Glomerular endothelial cell (primary cell): ENCODE measurements at regions not wholly inside any gene's neighbourhood (a gene's known extent, or its start where the extent isn't known, plus 50 kb on each side); places are given as distances from the start of the nearest gene placed in this dataset.
"Not testable (repeated sequence)": the region's sequence is repeated elsewhere in the genome, so short reads cannot be mapped to it uniquely, and the experiment has no call there.

Source experiments
- DNase-seq: peaks from one replicate; pipeline ENCODE4 v3.0.0-alpha.2; 2011; ENCODE audit warnings: low read depth, low spot score; ENCODE audit errors: extremely low read depth

- DNase-seq, result no peak
These were observed 427.4 kb upstream of the NECTIN3 start for GRCh38 chr3:110644203-110644602.

GRCh38 chr3:110646055-110646454 lies 425.6 kb upstream of the NECTIN3 start:
- DNase-seq, result no peak

GRCh38 chr3:110646496-110646895 lies 425.1 kb upstream of the NECTIN3 start:
- no peak for DNase-seq

- DNase-seq, result no peak
These were observed 424.0 kb upstream of the NECTIN3 start for GRCh38 chr3:110647586-110647985.

GRCh38 chr3:110650741-110651140 lies 420.9 kb upstream of the NECTIN3 start:
- no peak for DNase-seq

- DNase-seq, result no peak
These were observed 416.6 kb upstream of the NECTIN3 start for GRCh38 chr3:110654843-110655502.

GRCh38 chr3:110656394-110657025 lies 415.1 kb upstream of the NECTIN3 start:
- DNase-seq, result no peak

GRCh38 chr3:110664148-110664547 lies 407.5 kb upstream of the NECTIN3 start:
- DNase-seq, result no peak

- no peak for DNase-seq
These were observed 405.1 kb upstream of the NECTIN3 start for GRCh38 chr3:110666495-110666894.

GRCh38 chr3:110667216-110667615 lies 404.4 kb upstream of the NECTIN3 start:
- DNase-seq, result no peak

GRCh38 chr3:110670407-110670806 lies 401.2 kb upstream of the NECTIN3 start:
- DNase-seq, result no peak

- no peak for DNase-seq
These were observed 394.1 kb upstream of the NECTIN3 start for GRCh38 chr3:110677506-110677905.

GRCh38 chr3:110679285-110679684 lies 392.3 kb upstream of the NECTIN3 start:
- no peak for DNase-seq

GRCh38 chr3:110680450-110680849 lies 391.2 kb upstream of the NECTIN3 start:
- no peak for DNase-seq

GRCh38 chr3:110684466-110684865 lies 387.1 kb upstream of the NECTIN3 start:
- no peak for DNase-seq

- DNase-seq, result no peak
These were observed 386.0 kb upstream of the NECTIN3 start for GRCh38 chr3:110685630-110686029.

- no peak for DNase-seq
These were observed 384.9 kb upstream of the NECTIN3 start for GRCh38 chr3:110686701-110687100.

- no peak for DNase-seq
These were observed 384.5 kb upstream of the NECTIN3 start for GRCh38 chr3:110687138-110687537.

GRCh38 chr3:110697961-110698360 lies 373.7 kb upstream of the NECTIN3 start:
- DNase-seq, result no peak

- DNase-seq, result not testable (repeated sequence)
These were observed 367.3 kb upstream of the NECTIN3 start for GRCh38 chr3:110704332-110704731.

GRCh38 chr3:110708156-110708555 lies 363.5 kb upstream of the NECTIN3 start:
- DNase-seq, result no peak

- DNase-seq, result no peak
These were observed 361.5 kb upstream of the NECTIN3 start for GRCh38 chr3:110710156-110710555.

GRCh38 chr3:110710603-110711002 lies 361.0 kb upstream of the NECTIN3 start:
- no peak for DNase-seq
